HG02943 (cell line): ENCODE measurements at regions not wholly inside any gene's neighbourhood (a gene's known extent, or its start where the extent isn't known, plus 50 kb on each side); places are given as distances from the start of the nearest gene placed in this dataset.
"Not testable (repeated sequence)": the region's sequence is repeated elsewhere in the genome, so short reads cannot be mapped to it uniquely, and the experiment has no call there.

Experiments used
- ATAC-seq: cut with Tn5 transposase; IDR thresholded peaks from one replicate; pipeline ENCODE4 v1.9.1; 2021; ENCODE audit warnings: mild to moderate bottlenecking, low read depth, moderate library complexity; ENCODE audit not compliant: unreplicated experiment

DNA sequence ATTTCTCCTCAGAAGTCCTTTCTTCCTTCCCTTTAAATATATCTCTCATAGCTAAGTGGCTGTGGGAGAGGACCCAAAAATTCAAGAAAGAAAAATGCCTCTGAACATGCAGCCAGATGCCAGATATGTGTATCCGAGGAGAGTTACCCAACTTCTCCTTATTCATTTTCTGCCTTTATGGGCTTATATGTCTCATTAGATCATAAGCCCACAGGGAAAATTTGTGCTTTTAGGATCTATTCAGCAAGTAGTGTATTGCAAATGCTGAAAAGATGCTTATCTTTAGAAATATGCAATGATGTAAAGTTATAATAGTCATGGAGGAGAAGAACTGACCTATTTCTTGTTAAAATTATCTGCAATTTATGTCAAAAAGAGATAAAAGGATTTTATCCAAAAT lies 371.8 kb upstream of the NOCT start:
- ATAC-seq, result no peak

DNA sequence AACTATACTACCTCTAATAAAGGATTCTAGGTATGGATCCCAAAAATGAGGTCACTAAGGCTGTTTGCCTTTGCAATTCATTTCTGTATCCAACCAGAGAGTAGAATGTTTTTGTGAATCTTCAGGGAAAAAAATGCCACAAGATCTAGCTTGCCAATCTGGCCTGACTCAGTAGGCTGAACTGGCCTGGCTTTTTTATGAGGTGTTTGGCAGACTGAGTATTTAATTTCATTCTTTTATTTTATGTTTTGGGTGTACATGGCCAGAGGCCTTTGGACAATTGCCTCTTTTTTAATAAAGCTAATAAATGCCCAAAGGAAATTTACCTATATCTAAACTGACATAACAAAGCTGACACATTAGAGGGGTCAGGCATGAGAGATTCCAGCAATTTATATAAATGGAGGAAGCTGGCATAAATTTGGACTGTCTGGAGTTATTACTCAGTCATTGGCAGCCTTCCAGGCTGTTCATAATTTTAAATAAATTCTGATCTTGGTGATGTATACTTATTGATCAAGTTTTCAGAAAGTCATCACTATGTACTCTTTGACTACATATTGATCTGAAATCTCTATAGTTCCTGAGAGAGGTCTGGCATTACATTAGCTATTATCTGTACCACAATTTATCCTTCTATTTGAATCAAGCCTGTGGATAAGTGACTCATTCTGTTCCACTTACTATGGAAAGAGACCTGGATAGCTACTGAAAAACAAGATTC lies 376.4 kb upstream of the NOCT start:
- no peak for ATAC-seq

- no peak for ATAC-seq
Observed at GRCh38 chr4:138636781-138637180, 378.8 kb upstream of the NOCT start.

- no peak for ATAC-seq
Observed at GRCh38 chr4:138634915-138635314, 380.7 kb upstream of the NOCT start.

- no peak for ATAC-seq
Observed at GRCh38 chr4:138633580-138633904, 382.0 kb upstream of the NOCT start.

GRCh38 chr4:138632856-138633579 lies 382.6 kb upstream of the NOCT start:
- no peak for ATAC-seq

DNA sequence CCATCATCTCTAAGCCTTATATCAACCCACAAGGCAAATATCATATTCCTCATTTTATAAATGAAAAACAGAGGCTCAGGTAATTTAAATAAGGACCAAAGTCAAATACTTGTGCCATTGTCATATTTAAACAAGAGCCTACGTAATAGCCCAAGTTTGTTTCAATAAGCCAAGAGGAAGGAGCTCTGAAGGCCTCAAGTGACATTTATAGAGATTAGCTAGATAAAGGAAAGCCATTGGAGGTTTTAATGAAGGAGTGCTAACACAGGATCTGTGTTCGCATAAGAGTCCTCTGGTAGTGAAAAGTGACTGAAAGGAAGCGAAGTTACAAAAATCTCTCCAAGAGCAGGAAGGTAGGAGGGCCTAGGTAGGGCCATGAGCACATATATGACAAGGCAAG lies 384.9 kb upstream of the NOCT start:
- ATAC-seq, result no peak

- no peak for ATAC-seq
Observed at GRCh38 chr4:138629669-138630068, 385.9 kb upstream of the NOCT start.

- no peak for ATAC-seq
Observed at GRCh38 chr4:138627096-138627495, 384.9 kb upstream of the SLC7A11 start.

DNA sequence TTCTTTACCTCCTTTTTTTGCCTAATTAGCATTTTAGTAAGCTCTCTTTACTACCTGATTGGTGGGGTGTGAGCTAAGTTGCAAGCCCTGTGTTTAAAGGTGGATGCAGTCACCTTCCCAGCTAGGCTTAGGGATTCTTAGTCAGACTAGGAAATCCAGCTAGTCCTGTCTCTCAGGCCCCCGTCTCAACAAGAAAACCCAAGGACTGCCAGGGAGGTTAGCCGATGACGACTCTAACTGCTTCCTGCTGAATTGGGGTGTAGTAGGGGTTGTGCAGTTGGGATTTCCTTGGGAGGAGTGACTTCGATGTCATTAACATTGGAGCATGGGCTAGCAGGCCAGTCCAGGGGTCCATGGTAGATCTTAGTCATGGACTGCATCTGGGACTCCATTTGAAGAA lies 380.2 kb upstream of the SLC7A11 start:
- ATAC-seq, result not testable (repeated sequence)

DNA sequence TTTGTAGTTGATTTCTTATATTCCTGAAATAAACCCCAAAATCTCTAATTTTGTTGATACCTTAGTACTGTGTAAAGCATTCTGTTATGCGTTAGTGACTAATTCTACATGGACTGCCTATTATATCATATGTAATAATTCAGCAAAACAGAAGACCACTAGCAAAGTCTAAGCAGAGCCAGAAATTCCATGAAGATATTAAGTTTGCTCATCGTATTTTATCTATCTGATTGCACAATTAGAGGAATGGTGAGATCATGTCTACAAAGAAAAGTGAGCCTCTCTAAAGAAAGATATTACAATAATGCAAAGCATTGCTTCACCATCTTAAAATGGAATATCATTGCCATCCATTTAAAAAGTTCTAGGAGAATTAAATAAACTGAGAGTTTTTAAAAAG lies 374.6 kb upstream of the SLC7A11 start:
- no peak for ATAC-seq

- ATAC-seq, result no peak
Observed at GRCh38 chr4:138614398-138615142, 372.4 kb upstream of the SLC7A11 start.

DNA sequence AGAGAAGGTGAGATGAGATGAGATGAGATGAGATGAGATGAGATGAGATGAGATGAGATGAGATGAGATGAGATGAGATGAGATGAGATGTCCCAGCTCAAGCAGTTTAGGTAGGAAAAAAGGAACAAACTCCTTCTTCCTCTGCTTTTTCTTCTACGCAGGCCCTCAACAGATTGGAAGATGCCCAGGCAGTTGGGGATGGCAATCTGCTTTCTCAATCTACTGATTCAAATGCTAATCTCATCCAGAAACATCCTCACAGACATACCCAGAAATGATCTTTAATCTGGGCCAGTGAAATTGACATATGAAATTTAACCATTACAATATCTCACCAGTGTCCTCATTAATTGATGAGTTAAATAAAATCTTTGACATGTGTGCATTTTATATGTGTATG lies 370.3 kb upstream of the SLC7A11 start:
- no peak for ATAC-seq

- no peak for ATAC-seq
Observed at GRCh38 chr4:138611721-138612120, 369.6 kb upstream of the SLC7A11 start.

GRCh38 chr4:138611017-138611416 lies 368.9 kb upstream of the SLC7A11 start:
- no peak for ATAC-seq

DNA sequence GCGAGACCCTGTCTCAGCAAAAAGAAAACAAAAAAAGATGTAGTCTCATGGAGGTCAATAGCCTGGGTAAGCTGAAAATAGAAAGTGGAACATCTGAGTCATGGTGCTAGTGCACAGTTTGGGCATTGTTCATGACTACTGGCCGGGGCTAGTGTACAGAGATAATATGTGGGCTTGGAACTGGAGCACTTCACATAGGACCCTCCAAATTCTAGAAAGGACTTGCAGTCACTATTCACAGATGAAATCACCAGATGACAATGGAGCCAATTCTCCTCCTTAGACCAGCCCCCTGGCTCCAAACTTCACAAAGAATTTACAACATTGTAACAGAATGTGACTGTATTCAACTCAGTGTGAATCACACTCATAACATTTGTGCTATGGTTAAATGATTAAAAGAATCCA lies 367.8 kb upstream of the SLC7A11 start:
- ATAC-seq, result no peak

DNA sequence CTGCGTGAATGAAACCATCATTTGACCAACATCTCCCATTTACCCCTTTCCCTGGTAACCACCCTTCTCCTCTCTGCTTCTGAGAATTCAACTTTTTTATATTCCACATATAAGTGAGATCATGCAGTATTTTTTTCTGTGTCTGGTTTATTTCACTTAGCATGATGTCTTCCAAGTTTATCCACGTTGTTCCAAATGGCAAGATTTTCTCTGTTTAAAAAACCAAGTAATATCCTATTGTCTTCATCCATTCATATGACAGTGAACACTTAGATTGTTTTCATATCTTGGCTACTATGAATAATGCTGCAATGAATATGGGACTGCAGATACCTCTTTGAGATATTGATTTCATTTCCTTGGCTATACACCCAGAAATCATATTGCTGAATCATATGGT lies 362.4 kb upstream of the SLC7A11 start:
- no peak for ATAC-seq

GRCh38 chr4:138602664-138603063 lies 360.5 kb upstream of the SLC7A11 start:
- ATAC-seq, result no peak

DNA sequence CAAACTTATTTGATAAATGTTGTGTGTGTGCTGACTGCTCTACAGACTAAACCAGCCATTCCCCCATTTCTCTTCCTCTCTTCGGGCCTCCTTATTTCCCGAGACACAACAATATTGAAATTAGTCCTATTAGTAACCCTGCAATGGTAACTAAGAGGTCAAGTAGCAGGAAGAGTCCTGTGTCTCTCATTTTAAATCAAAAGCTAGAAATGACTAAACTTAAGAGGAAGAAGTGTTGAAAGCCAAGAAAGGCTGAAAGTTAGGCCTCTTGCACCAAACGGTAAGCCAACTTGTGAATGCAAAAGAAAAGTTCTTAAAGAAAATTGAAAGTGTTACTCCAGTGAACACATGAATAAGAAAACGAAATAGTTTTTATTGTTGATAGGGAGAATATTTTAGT lies 357.8 kb upstream of the SLC7A11 start:
- ATAC-seq, result no peak

- ATAC-seq, result no peak
Observed at GRCh38 chr4:138598226-138598625, 356.1 kb upstream of the SLC7A11 start.

DNA sequence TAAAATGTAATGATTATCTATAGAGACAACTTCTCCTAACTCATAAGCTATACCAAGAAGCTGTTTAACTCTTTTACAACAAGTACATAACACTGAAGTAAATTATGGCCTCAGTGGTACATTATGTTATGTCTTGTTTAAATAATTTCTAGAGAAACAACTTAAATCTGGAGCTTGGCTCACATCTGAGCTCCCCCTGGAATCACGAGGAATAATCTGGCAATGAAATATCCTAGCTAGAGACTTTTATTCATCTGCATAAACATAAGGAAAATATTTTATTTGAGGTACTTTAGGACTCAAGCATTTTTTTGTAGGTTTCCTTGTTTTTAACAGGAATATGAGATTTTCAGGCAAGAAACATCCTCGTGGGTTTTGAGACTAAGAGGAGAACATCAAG lies 354.7 kb upstream of the SLC7A11 start:
- ATAC-seq, result no peak
